ENCODE measurements at regions not wholly inside any gene's neighbourhood (a gene's known extent, or its start where the extent isn't known, plus 50 kb on each side); places are given as distances from the start of the nearest gene placed in this dataset.
"Not testable (repeated sequence)": the region's sequence is repeated elsewhere in the genome, so short reads cannot be mapped to it uniquely, and the experiment has no call there.

DNA sequence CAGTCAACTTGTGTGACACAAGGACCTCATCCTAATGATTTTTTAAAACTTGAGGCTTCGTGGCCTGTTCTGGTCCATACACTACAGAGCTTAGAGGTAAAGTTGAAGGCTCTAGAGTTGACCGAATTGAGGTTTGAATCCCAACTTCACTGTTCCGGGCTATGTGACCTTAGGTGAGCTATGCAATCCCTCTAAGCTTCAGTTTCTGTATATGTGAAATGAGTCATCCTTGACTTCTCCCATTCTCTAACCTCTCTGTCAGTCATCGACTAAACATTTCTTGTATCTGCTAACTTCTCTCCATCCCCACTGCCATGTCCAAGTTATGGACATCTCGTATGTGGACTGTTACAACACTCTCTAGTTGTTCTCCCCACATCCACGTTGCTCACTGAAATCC lies 178.2 kb upstream of the TMEM45B start:
- DNase-seq (ENCODE audit: low spot score) = peak; percentile 45

DNA sequence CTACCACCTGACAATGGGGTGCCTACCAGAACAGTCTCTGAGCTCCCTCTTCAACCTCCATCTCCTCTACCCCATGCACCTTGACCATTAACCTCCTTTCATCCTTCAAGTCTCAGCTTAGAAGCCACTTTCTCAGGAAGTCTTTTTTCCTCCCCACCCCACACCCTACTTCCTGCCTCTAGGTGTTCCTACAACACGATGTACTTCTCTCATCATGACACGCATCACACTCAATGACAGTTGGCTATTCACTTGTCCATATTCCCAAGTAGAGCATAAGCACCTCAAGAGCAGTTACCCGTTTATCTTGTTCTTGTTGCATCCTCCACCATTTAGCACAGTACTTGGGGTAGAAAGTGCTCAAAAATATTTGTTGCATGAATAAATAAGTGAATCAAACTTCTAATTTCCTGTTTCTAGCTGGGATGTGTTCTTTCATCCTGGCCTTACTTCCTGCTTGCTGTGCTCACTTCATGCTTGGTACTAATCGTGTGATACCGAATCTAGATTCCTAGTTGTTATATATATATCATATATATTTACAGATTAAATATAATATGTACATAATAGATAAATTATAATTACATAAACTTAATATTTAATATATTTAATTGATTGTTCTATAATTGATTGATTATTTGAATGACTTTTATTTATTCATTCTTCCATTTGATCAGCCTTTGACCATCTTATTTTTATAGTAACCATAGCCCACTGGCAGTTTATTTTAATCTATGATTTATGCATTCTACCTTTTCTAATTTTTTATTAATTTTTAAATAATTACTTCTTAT lies 177.5 kb upstream of the TMEM45B start:
- no peak for DNase-seq (ENCODE audit: low spot score)

DNA sequence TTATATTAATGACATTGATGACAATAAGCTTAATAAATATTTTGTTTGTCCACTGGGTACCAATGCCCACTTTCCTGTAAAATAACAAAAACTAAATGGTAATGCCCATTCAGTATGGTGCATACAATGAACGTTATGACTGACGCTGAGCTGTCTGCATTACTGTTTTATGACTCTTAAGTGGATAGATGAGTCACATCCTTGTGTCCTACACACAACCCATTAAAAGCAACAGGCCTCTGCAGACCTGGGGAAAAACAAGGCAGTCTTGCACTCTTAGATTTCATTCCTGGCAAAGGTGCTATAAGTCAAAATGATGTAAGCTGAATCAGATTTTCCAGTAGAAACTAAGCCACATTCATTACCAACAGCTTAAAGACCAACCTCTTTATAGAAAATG lies 176.3 kb upstream of the TMEM45B start:
- peak; percentile 70 for DNase-seq (ENCODE audit: low spot score)

DNA sequence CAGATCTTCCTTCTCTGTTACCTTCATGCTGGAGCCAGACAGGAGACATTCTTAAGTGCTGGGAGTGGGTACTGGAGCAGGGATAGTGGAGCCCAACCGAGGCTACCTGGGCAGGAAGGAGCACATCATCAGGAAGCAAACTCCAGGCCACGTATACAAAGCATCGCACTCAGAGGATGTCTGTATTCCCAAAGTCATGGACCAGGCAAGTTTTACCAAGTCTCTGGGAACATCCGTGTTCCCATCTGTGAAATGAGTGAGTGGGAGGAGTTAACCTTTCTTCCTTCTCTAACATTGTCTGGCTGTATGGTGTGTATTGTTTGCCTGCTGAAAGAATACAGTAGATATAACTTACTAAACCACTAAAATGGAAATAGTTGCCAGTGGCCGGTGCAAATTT lies 175.0 kb upstream of the TMEM45B start:
- DNase-seq (ENCODE audit: low spot score) = no peak

DNA sequence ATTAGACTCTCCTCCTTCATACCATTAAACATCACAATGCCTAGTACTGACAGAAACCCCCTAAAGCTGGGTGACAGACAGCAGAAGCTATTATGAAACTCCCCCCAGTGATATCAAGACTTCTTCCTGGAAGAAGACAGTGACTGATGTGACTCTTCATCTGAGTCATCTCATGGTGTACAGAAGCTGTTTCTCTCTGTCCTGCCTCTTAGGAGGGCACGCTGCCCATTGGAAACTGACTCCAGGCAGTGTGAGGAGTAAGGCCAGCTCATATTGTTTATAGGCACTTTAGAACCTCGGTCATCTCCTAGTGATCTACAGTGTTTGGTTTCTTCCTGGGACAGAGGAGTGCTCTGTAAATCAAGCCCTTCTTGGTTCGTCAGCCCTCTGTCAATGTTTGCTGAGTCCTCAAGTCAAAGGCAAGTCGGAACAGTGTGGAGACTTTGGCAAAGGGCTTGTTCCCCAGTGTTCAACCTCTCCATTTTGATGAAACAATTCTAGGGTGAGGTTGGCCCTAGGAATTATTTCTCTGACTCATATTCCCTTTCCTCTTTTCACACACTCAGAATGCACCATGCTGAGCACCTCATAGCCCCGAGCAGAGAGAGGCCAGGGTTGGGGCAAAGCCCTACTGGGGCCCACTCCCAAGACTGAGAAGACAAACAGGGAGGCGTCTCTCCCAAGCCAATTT lies 172.5 kb upstream of the TMEM45B start:
- no peak for DNase-seq (ENCODE audit: low spot score)

DNA sequence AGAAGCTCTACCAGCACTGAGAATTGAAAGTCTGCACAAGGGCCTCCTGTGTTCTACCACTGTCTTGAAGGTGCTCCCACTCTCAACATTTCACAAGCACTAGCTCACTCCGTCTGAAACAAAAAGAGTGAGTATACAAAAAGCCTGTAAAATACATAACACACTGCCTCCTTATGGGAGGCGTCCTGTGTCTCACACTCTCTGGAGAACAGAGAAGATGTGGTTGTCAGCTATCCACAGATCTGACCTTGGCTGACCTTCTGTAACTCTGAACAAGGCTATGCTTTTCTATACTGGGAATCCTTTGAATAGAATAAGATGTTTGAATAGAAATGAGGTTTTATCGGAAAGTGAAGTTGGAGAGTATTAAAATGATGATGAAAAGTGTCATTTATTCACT lies 171.3 kb upstream of the TMEM45B start:
- DNase-seq (ENCODE audit: low spot score) = no peak

DNA sequence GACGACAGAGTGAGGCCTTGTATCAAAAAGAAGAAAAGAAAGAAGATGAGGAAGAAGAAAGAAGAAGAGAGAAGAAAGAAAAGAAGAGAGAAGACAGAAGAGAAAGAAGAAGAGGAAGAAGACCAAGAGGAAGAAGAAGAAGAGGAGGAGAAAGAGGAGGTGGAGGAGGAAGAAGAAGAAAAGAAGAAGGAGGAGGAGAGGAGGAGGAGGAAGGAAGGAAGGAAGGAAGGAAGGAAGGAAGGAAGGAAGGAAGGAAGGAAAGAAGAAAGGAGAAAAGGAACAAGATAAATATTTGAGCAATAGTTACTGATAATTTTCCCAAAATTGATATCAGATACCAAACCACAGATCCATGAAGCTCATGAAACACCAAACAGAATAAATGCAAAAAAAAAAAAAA lies 169.7 kb upstream of the TMEM45B start:
- DNase-seq (ENCODE audit: low spot score) = no peak

DNA sequence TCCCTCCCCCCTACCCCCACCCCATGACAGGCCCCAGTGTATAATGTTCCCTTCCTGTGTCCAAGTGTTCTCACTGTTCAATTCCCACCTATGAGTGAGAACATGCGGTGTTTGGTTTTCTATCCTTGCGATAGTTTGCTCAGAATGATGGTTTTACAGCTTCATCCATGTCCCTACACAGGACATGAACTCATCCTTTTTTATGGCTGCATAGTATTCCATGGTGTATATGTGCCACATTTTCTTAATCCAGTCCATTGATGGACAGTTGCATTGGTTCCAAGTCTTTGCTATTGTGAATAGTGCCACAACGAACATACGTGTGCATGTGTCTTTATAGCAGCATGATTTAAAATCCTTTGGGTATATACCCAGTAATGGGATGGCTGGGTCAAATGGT lies 165.6 kb upstream of the TMEM45B start:
- not testable (repeated sequence) for DNase-seq (ENCODE audit: low spot score)

DNA sequence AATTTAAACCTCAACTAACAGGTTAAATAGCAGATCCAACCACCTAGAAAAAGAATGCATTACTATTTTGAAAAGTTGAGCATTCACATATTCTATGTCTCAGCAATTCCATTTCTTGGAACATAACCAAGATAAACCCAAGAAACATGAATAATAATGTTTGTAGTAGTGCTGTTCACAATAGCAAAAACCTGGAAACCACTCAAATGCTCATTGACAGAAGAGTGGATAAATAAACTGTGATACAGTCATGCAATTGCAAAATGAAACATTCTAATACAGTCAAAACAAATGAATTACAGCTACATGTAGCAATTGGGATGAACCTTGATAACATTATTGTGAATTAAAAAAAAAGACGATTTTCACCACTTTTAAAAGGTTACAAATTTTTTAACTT lies 162.8 kb upstream of the TMEM45B start:
- DNase-seq (ENCODE audit: low spot score) = no peak

DNA sequence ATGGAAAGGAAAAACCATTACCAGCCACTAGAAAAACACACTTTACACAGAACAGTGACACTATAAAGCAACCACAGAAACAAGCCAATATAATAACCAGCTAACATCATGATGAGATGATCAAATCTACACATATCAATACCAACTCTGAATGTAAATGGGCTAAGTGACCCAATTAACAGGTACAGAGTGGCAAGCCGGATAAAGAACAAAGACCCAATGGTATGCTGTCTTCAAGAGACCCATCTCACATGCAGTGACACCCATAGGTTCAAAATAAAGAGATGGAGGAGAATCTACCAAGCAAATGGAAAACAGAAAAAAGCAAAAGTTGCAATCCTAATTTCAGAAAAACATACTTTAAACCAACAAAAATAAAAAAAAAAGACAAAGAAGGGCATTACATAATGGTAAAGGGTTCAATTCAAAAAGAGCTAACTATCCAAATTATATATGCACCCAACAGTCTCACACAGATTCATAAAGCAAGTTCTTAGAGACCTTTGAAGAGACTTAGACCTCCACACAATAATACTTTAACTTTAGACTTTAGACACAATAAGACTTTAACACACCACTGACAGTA lies 160.3 kb upstream of the TMEM45B start:
- DNase-seq (ENCODE audit: low spot score) = no peak

DNA sequence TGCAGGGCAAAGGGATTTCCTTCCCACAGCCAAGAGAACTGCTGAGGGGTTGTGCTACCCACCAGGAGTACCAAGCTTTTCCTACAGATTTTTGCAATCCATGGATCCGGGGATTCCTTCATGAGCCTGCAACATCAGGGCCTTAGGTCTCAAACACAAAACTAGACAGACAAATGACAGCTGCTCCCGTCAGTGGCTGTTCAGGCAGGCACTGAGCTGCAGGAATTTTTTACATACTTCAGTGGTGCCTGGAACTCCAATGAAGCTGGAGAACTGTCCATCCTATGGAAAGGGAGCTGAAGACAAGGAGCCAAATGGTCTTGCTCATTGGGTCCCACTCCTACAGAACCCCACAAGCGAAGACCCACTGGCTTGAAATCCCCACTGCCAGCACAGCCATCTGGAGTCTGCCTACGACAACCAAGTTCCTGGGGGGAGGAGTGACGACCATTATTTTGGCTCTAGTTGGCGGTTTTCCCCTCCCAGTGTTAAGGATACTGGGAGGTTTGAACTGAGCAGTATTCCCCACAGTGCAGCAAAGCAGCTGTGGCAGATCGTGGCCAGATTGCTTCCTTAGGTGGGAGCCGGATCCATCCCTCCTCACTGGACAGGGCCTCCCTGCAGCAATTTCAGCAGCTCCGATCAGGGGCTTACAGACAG lies 157.7 kb upstream of the TMEM45B start:
- DNase-seq (ENCODE audit: low spot score) = no peak

DNA sequence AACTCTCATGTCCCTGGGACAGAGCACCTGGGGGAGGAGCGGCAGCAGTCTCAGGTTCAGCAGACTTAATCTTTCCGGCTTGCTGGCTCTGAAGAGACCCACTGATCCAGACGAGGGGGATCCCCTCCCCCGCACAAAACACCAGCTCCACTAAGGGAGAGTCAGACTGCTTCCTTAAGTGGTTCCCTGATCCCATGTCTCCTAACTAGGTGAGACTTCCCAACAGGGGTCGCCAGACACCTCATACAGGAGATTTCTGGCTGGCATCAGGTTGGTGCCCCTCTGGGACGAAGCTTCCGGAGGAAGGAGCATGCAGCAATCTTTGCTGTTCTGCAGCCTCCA lies 157.2 kb upstream of the TMEM45B start:
- DNase-seq (ENCODE audit: low spot score) = no peak

DNA sequence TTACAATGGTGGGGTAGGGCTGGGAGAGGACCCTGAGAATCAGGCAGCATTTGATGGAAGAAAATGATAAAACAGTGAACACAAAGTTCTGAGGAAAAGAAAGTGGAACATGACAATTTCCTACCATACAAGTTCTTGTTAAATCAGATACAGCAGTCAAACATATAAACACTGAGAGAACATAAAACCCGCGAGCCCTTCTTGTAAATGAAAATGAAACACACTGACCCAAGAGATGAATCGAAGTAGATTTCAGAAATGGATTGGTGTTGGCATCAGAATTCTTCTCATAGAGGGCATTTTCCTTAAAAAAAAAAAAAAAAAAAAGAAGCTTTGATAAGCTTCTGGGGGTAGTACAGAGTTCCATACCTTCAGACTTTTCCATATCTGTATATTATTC lies 134.7 kb upstream of the TMEM45B start:
- DNase-seq (ENCODE audit: low spot score) = no peak

DNA sequence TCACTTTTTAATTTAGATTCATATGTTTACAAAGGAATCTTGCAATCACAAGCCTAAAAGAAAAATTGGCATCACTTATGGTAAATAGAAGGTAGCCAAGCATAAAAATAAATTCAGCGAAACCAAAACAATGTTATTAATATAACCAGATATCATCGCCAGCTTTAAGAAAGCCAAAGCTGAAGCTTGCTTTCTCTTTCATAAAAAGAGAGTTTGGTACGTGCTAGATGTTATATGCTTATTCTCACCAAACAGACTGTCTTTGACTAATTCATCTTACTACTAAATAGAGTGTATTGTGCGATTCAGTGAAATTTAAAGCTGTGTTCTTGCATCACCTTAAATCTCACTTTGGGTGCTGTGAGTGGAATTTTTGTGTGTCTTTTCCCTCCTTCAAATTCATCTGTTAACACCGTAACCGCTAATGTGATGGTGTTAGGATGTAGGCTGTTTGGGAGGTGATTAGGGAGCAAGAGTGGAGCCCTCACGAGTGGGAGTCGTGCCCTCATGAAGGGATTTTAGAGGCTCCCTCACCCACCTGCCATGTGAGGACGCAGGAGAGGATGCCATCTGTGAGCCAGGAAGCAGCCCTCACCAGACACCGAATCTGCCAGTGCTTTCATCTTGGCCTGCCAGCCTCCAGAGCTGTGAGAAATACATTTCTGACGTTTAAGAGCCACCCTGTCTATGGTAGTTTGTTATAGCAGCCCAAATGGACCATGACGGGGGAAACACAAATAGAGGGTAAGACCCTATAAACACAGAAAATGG lies 134.1 kb upstream of the TMEM45B start:
- no peak for DNase-seq (ENCODE audit: low spot score)

DNA sequence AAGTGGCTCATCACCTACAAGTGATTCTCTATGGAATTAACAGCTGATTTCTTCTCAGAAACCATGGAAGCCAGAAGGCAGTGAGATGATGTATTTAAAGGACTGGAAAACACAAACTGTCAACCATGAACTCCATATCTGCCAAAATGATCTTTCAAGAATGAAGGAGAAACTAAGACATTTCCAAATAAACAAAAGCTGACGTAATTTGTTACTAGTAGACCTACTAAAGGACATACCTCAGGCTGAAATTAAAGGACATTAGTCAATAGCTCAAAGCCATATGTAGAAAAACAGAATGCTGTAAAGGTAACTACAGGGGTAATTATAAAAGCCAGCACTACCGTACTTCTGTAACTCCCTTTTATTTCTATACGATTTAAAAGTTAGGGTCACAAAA lies 129.4 kb upstream of the TMEM45B start:
- DNase-seq (ENCODE audit: low spot score) = no peak

DNA sequence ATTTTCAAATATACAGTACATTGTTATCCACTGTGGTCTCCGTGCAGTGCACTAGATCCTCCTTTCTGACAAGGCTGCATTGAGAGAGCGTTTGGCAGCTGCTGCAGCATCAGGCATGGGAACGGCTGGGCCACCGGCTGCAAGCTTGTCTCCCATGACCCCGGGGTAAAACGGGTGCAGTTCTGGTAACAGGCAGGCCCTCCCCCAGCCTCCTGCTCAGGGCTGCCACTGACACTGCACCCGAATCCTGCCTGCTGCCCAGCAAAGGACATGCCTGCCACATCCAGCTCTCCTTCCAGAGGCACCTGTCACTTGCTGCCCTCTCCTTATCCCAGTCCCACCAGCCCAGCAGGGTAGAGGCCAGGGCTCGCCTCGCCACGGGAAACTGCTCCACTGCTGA lies 124.5 kb upstream of the TMEM45B start:
- no peak for DNase-seq (ENCODE audit: low spot score)

DNA sequence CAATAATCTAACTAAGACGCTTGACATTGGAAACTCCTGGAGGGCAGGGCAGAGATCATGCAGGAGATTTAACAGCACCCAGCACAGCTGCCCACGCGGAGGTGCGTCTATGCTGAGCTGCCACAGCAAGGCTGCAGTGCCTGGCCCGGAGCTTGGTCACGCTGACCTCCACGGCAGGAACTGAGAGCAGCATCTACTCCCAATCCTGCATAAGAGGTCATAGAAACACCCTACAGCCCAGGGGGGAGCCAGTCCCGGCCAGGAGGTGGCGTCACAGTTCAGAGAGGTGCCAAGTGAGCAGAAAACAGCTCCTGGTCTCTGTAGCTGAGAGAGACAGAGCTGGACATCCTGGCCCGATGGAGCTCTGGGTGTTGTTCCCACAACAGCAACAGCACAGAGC lies 121.1 kb upstream of the TMEM45B start:
- DNase-seq (ENCODE audit: low spot score) = peak; percentile 49

DNA sequence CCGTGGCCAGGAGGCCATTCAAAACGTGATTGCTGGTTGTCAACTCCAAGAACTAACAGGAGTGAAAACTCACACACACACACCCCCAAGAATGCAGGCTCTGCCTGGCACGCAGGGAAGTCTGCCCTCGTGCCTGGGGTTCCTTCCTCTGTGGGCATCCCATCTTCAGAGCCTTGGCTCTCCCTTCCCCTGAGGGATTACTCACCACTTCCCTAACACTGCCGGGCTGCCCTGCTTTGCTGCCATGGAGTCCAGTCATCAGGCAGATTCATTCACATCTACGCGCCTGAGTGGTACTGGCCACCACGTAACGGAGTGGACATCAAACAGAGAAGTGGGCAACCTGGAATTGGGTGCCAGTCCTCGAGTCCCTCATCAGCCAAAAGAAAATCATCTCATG lies 120.7 kb upstream of the TMEM45B start:
- no peak for DNase-seq (ENCODE audit: low spot score)

DNA sequence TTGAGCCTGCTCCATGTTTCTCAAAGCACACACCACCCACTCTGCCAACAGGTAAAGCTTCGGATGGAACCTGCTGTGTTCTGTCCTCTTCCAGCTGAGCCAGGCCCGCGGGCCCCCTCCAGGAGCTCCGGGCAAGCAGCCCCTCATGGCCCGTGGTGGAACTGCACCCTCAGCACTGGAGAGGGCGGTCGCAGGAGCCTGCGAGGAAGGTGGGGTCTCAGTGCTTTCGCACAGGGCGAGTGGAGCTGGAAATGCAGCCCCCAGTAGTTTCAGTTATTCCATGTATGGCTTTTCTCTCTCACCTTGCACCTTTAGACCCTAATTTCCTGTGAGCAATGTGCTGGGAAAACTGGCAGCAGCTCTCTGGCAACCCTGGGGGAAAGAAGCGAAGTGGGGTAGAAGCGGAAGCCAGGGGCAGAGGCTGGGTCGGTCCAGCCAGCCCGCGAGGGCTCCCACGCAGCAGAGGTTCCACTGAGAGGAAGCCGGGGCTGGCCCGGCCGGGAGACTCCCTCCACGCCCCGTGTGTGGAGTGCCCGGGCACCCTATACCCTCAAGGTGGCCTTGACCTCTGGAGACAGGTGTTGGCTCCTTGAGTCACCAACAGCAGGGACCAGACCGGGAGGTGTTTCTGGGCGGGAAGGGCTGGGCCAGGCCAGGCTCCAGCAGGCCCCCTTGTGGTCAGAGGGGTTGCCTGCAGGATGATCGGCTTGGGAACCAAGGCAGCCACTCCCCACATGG lies 119.9 kb upstream of the TMEM45B start:
- DNase-seq (ENCODE audit: low spot score) = peak; percentile 88

DNA sequence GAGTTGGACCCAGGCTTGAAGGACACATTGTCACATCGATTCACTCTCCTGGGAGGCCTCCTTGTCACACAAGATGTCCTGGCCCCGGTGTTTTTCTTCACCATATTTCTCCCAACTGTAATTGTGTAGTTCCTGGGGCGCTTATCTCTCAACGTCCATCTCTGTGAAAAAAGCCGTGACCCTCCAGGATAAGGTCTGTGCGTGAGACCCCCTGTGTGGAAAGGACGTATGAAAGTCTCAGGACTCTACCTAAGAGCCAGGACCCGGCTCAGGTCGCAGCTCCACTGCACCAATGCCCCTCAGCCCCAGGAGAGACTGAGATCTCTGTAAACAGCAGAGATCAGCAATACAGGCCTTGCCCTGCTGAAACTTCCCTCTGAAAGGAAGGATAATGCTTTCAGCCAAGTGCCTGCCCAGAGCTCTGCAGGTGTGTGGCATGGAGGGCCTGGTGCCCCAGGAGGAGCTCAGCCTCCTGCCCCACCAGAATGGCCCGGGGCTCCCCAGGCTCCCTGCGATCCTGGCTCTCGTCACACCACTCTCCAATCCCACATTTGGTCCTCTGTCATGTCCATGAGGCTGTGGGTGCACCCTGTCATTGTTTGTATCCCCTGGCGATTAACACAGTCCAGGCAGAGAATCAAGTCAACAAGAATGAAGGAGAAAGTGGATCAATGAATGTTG lies 119.2 kb upstream of the TMEM45B start:
- no peak for DNase-seq (ENCODE audit: low spot score)

DNA sequence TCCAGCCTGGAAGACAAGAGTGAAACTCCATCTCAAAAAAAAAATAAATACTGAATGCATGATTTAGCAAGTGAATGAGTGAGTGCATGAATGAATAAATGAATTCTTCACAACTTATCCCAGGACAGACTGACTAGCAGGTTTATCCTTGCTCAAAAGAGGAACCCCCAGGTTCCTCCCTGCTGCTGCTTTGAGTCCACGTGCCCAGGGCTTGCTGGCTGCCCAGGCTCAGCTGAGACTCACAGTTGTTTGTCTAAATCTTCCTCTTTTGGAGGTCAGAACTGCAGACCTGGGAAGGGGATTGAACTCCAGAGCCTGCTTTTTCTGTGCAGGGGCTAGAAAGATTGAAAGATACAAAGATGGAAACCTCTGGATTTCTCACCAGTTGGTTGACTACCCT lies 117.4 kb upstream of the TMEM45B start:
- no peak for DNase-seq (ENCODE audit: low spot score)
